Retinal pigment epithelial cell (primary cell): ENCODE measurements at regions not wholly inside any gene's neighbourhood (a gene's known extent, or its start where the extent isn't known, plus 50 kb on each side); places are given as distances from the start of the nearest gene placed in this dataset.

Experiments
- DNase-seq: peaks from one replicate; pipeline ENCODE4 v3.0.0-alpha.2; 2010; ENCODE audit warnings: low read depth
- H3K4me3 ChIP-seq: 2 replicates; pipeline ENCODE4 v1.5.1; 2011; ENCODE audit warnings: mild to moderate bottlenecking, low read length, control low read depth, moderate library complexity
- TF ChIP-seq, protein P1 (sequence below): conservative IDR thresholded peaks from 2 replicates; pipeline ENCODE4 v1.5.1; 2011; ENCODE audit warnings: low read depth, low read length, control low read depth, inconsistent platforms

DNA sequence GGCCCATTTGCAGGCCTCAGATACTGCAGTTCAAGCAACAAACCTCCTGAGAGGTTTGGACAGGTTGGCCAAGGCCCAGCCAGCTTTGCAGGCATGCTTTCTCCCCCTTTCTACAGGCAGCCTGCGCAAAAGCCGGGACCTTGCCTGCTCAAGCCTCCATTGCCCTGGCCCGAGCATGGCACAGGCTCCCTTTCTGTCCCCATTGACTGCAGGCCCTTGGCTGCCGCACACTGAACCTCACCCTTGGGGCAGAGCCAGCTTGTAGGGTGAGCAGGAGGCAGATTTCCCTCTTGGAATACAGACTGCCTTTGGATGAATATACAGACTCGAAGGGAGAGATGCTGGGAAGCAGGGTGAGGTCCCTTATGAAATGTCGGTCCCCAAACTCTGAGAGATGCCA is 461.7 kb upstream of the PROK2 start:
- H3K4me3 ChIP-seq: no peak overlapping the region
- no peak for DNase-seq
- TF ChIP-seq, protein P1, sequence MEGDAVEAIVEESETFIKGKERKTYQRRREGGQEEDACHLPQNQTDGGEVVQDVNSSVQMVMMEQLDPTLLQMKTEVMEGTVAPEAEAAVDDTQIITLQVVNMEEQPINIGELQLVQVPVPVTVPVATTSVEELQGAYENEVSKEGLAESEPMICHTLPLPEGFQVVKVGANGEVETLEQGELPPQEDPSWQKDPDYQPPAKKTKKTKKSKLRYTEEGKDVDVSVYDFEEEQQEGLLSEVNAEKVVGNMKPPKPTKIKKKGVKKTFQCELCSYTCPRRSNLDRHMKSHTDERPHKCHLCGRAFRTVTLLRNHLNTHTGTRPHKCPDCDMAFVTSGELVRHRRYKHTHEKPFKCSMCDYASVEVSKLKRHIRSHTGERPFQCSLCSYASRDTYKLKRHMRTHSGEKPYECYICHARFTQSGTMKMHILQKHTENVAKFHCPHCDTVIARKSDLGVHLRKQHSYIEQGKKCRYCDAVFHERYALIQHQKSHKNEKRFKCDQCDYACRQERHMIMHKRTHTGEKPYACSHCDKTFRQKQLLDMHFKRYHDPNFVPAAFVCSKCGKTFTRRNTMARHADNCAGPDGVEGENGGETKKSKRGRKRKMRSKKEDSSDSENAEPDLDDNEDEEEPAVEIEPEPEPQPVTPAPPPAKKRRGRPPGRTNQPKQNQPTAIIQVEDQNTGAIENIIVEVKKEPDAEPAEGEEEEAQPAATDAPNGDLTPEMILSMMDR: no peak

DNA sequence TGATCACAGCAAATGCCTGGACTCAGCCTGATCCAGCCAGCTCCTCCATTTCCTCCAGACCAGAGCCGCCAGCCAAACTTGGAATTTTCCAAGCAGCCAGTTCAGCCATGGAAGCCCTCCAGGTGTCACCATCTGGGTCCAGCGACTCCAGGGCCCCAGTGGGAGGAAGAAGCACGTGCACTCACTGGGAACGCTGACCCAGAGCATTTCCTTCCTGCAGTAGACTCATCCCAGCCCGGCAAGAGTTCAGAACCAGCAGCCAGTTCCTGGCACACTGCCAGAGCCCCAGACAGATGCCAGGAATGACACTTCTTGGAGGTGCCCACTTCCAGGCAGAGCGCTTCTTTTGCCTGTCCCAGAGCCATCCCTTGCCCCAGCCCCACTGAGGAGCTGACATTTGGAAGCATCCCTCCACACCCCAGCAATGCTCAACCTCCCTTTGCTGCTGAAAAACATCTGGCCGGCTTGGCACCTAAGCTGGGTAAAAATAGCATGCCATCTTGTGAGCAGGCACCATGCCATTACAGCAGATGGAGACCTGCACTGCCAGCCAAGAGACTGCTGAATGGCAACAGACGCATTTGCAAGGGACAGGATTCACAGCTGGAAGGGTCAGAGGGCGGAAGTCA is 460.3 kb upstream of the PROK2 start:
- H3K4me3 ChIP-seq: no peak overlapping the region
- no peak for DNase-seq
- TF ChIP-seq, protein P1: no peak

DNA sequence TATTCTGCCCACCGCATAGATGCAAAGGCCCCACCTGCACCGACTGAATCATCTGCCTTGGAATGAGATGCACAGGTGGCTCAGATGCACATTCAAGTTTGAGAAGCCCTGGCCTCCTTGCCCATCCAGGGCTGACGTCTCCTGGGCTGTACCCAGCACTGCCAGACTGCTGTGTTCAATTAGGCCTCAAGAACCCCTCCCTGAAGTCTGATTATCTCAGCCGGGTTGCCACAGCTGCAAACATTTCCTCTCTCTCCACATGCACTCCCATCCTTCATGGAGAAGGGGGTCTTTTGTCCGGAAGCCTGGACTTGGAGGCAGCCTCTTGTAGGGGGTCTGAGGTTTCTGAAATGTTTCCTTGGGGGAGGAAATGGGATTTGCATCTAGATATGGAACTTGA is 459.4 kb upstream of the PROK2 start:
- no peak for DNase-seq
- TF ChIP-seq, protein P1: no peak

DNA sequence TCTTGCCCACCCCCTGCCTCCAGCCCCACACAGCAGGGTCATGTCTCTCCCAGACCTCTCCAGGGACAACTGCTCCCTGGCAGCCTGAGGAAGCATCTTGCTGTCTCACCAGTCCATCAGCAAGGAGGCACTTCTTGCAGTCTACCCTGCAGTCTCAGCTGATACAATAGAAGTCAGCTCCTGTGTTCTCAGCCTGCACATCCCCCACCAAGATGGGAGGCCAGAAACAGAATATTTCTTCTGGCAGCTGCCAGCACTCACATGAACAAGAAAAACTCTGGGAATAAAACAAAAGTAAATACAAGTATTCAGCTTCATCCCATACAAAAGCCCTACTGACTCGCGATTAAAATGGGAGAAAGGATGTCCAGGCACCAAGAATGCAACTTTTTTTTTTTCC is 457.4 kb upstream of the PROK2 start:
- no peak for DNase-seq
- TF ChIP-seq, protein P1: no peak
- H3K4me3 ChIP-seq: no peak overlapping the region

More for the DNA sequence above, 459.4 kb upstream of the PROK2 start:
- H3K4me3 ChIP-seq: no peak overlapping the region

DNA sequence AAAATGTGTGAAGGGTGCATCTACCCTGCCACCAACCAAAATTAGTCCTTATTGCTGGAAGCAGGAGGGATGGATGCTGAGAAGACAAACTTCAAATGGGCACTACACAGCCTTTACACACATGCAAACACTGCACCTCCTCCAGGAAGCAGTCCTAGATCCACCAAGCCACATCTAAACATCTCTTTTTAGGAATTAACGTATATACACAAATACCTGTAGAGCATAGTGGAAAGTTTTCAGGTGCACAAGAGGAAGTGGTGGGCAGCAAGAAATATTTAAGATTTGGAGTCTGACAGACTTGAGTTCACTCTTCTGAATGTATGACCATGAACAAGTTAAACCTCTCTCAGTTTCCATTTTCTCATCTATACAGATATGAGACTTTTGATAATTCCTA is 456.6 kb upstream of the PROK2 start:
- TF ChIP-seq, protein P1: no peak
- DNase-seq: no peak
- H3K4me3 ChIP-seq: no peak overlapping the region

DNA sequence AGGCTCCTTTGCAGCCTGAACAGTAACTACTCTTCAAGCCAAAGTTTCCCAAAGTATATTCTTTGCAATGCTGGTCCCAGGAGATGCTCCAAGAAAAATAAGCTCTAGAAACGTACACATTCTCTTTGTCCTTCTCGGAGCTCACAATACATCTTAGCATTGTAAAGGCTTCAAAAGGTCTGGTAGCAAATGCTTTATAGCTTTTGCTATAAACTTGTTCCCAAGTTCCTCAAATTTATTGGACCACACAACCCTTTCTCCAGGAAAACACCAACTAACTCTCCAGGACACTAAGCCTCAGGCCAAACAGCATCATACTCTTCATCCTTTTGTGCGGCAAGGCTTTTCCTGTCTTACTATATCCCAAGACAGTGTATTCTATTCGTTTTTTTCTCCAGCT is 455.6 kb upstream of the PROK2 start:
- H3K4me3 ChIP-seq: no peak overlapping the region
- TF ChIP-seq, protein P1: no peak
- DNase-seq: no peak

DNA sequence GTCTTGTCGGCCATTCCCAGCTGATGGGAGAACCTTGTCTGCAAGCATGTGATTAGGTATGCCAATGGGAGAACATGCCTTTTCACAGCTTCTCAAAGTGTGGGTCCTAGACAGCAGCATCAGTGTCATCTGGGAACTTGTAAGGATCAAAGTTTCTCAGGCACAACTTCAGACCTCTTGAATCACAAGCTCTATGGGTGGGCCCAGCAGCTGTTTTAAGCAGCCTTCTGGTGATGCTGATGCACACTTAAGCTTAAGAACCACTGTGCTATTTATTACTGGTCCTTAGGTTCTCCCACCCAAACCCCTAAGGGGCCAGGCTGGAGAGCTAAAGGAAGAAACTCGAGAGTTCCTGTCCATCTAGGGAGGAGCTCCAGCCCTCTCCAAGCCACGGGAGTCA is 453.9 kb upstream of the PROK2 start:
- DNase-seq: no peak

More for the DNA sequence above, 453.9 kb upstream of the PROK2 start:
- TF ChIP-seq, protein P1: no peak
- H3K4me3 ChIP-seq: no peak overlapping the region
